ENCODE measurements at regions not wholly inside any gene's neighbourhood (a gene's known extent, or its start where the extent isn't known, plus 50 kb on each side); places are given as distances from the start of the nearest gene placed in this dataset.

GRCh38 chr9:2297771-2298170 lies 282.6 kb downstream of the SMARCA2 start:
- Mint-ChIP-seq H3K4me1 (peaks cover 25% of the 10 kb centered on the region), H3K27me3 (ENCODE audit: low read depth) (no peaks in the 10 kb centered on the region), H3K27ac (no peak overlapping the region), H3K36me3 (peaks cover 4% of the 10 kb centered on the region), H3K9me3 (peaks cover 13% of the 10 kb centered on the region), H3K4me3 (no peak overlapping the region)
- no peak for TF ChIP-seq CTCF (IDR thresholded peaks at IDR 0.05; ENCODE audit: unreplicated experiment)
- DNase-seq (ENCODE audit: low spot score in 2 of 2, unreplicated experiment in 2 of 2), result no peak

GRCh38 chr9:2298217-2298616 lies 283.1 kb downstream of the SMARCA2 start:
- Mint-ChIP-seq H3K4me3 (no peak overlapping the region), H3K36me3 (peaks cover 4% of the 10 kb centered on the region), H3K4me1 (peaks cover 21% of the 10 kb centered on the region), H3K9me3 (peaks cover 13% of the 10 kb centered on the region), H3K27me3 (ENCODE audit: low read depth) (no peaks in the 10 kb centered on the region), H3K27ac (no peak overlapping the region)
- no peak for DNase-seq (ENCODE audit: low spot score in 2 of 2, unreplicated experiment in 2 of 2)
- TF ChIP-seq CTCF (IDR thresholded peaks at IDR 0.05; ENCODE audit: unreplicated experiment), result no peak

- Mint-ChIP-seq H3K4me3 (no peak overlapping the region), H3K27me3 (ENCODE audit: low read depth) (no peaks in the 10 kb centered on the region), H3K4me1 (peaks cover 10% of the 10 kb centered on the region), H3K27ac (peak overlapping the region; percentile 3), H3K9me3 (peaks cover 13% of the 10 kb centered on the region), H3K36me3 (peaks cover 4% of the 10 kb centered on the region)
- TF ChIP-seq CTCF (IDR thresholded peaks at IDR 0.05; ENCODE audit: unreplicated experiment), result no peak
- DNase-seq (ENCODE audit: low spot score in 2 of 2, unreplicated experiment in 2 of 2), result no peak
Measured at GRCh38 chr9:2299156-2299842, 284.2 kb downstream of the SMARCA2 start.

- no peak for DNase-seq (ENCODE audit: low spot score in 2 of 2, unreplicated experiment in 2 of 2)
- no peak for TF ChIP-seq CTCF (IDR thresholded peaks at IDR 0.05; ENCODE audit: unreplicated experiment)
- H3K4me1 Mint-ChIP-seq, result peaks cover 6% of the 10 kb centered on the region
- H3K36me3 Mint-ChIP-seq, result peaks cover 4% of the 10 kb centered on the region
- no peak overlapping the region for H3K27ac Mint-ChIP-seq
- peaks cover 13% of the 10 kb centered on the region for H3K9me3 Mint-ChIP-seq
- no peaks in the 10 kb centered on the region for H3K27me3 Mint-ChIP-seq (ENCODE audit: low read depth)
- no peak overlapping the region for H3K4me3 Mint-ChIP-seq
Measured at GRCh38 chr9:2299843-2300205, 284.7 kb downstream of the SMARCA2 start.

GRCh38 chr9:2300325-2300724 lies 285.2 kb downstream of the SMARCA2 start:
- H3K27ac Mint-ChIP-seq, result no peak overlapping the region
- H3K36me3 Mint-ChIP-seq, result peaks cover 4% of the 10 kb centered on the region
- H3K4me1 Mint-ChIP-seq, result peaks cover 6% of the 10 kb centered on the region
- H3K9me3 Mint-ChIP-seq, result peaks cover 13% of the 10 kb centered on the region
- H3K4me3 Mint-ChIP-seq, result no peak overlapping the region
- H3K27me3 Mint-ChIP-seq (ENCODE audit: low read depth), result no peaks in the 10 kb centered on the region
- no peak for DNase-seq (ENCODE audit: low spot score in 2 of 2, unreplicated experiment in 2 of 2)
- no peak for TF ChIP-seq CTCF (IDR thresholded peaks at IDR 0.05; ENCODE audit: unreplicated experiment)

- Mint-ChIP-seq H3K27me3 (ENCODE audit: low read depth) (no peaks in the 10 kb centered on the region), H3K36me3 (peaks cover 4% of the 10 kb centered on the region), H3K4me3 (no peak overlapping the region), H3K4me1 (peaks cover 6% of the 10 kb centered on the region), H3K9me3 (peaks cover 13% of the 10 kb centered on the region), H3K27ac (no peak overlapping the region)
- TF ChIP-seq CTCF (IDR thresholded peaks at IDR 0.05; ENCODE audit: unreplicated experiment), result no peak
- DNase-seq (ENCODE audit: low spot score in 2 of 2, unreplicated experiment in 2 of 2), result no peak
Measured at GRCh38 chr9:2302606-2303005, 287.5 kb downstream of the SMARCA2 start.
